Heart right ventricle (tissue), 16 donors: ENCODE measurements at regions not wholly inside any gene's neighbourhood (a gene's known extent, or its start where the extent isn't known, plus 50 kb on each side); places are given as distances from the start of the nearest gene placed in this dataset.

Experiments
- ATAC-seq, 8 donors: fragments of 200-7000 bp; cut with Tn5 transposase; one replicate each; pipeline ENCODE4 v1.9.1; 2020; ENCODE audit warnings: mild to moderate bottlenecking in 8 of 8, moderate library complexity in 8 of 8, moderate number of reproducible peaks in 1 of 8
- DNase-seq, 2 donors: peaks; one replicate each; pipeline ENCODE4 v3.0.0-alpha.2; 2020
- H3K27ac ChIP-seq, 10 donors: fragments of 200-600 bp; sonication (generic) in 2 of 10; one replicate each; pipeline versions ENCODE4 v1.5.0 to v1.8.0; 2020 to 2022; ENCODE audit warnings: mild to moderate bottlenecking in 3 of 10
- H3K27me3 ChIP-seq, 7 donors: fragments of 200-600 bp; one replicate each; pipeline ENCODE4 v1.8.0; 2021 to 2022; ENCODE audit warnings: mild to moderate bottlenecking in 2 of 7
- H3K36me3 ChIP-seq, 9 donors: fragments of 200-600 bp; sonication (generic) in 1 of 9; one replicate each; pipeline versions ENCODE4 v1.5.0 to v1.8.0; 2020 to 2022; ENCODE audit warnings: mild to moderate bottlenecking in 2 of 9
- H3K4me1 ChIP-seq, 9 donors: fragments of 200-600 bp; sonication (generic) in 1 of 9; one replicate each; pipeline versions ENCODE4 v1.5.0 to v1.8.0; 2020 to 2022; ENCODE audit warnings: mild to moderate bottlenecking in 4 of 9
- H3K4me3 ChIP-seq, 10 donors: fragments of 200-600 bp; sonication (generic) in 2 of 10; one replicate each; pipeline versions ENCODE4 v1.5.0 to v1.8.0; 2020 to 2022; ENCODE audit warnings: mild to moderate bottlenecking in 7 of 10, moderate library complexity in 2 of 10
- H3K9me3 ChIP-seq, 11 donors: fragments of 200-600 bp in 10 of 11; sonication (generic) in 2 of 11; one replicate each; pipeline versions ENCODE4 v1.5.0 to v1.8.0; 2013 to 2022; ENCODE audit warnings: mild to moderate bottlenecking in 2 of 11, control low read depth in 1 of 11, moderate library complexity in 1 of 11
- WGBS, 2 donors: extraction: QIAGEN DNeasy Blood & Tissue Kit; methylation state at CpG; one replicate each; pipeline ENCODE4 v1.1.7; 2013; ENCODE audit warnings: inconsistent platforms in 1 of 2; 5-methylcytosine and 5-hydroxymethylcytosine counted together
- intact Hi-C, 10 donors: fragments of 100-400 bp; cut with DNase I; formaldehyde crosslinking; loops; one replicate each; pipeline versions ENCODE4 v1.11.1 to v1.14.2; 2022
- TF ChIP-seq, protein P1 (sequence below), 9 donors: fragments of 200-600 bp; sonication (generic) in 2 of 9; IDR thresholded peaks; one replicate each; pipeline versions ENCODE4 v1.5.0 to v1.8.0; 2021 to 2022; ENCODE audit warnings: antibody characterized with exemption in 9 of 9, mild to moderate bottlenecking in 5 of 9, moderate library complexity in 1 of 9
- donor health status: Arrhythmogenic right ventricular cardiomyopathy.
- donor health status: ischemic (EF 13 %, LVEDD 7.1; RV severe dilation, severe dysfunction).
- donor health status: healthy with polysubstance abuse.
- donor health status: DM: no; HTN: yes; CAD: no.
- donor health status: DM: no; HTN: no; CAD: no.
- donor health status: ischemic (EF 25% LVEDD 6.9; RV normal size, moderate dysfunction).
- donor health status: ischemic (EF 25% LVEDD 5.7; RV mildly dilated, moderate dysfunction).
- donor health status: healthy.
- donor health status: DM: yes; HTN: yes; CAD: no.
- donor health status: Ischemic cardiomyopathy.
- donor health status: ischemic (EF 35%, LVEDD 5.7; RV mildly dilated, moderate dysfunction).
- donor health status: nonischemic (EF 11% LVEDD 7.7; RV severe dilation, severe dysfunction).
- donor health status: DM: yes; HTN: yes; CAD: no.
- donor health status: PGD.
- donor health status: ischemic (EF 29% LVEDD 5.4; RV normal size, mild dysfunction).
- donor health status: nonischemic (EF 23%, LVEDD 6.1; RV moderate dilation, normal function).

DNA sequence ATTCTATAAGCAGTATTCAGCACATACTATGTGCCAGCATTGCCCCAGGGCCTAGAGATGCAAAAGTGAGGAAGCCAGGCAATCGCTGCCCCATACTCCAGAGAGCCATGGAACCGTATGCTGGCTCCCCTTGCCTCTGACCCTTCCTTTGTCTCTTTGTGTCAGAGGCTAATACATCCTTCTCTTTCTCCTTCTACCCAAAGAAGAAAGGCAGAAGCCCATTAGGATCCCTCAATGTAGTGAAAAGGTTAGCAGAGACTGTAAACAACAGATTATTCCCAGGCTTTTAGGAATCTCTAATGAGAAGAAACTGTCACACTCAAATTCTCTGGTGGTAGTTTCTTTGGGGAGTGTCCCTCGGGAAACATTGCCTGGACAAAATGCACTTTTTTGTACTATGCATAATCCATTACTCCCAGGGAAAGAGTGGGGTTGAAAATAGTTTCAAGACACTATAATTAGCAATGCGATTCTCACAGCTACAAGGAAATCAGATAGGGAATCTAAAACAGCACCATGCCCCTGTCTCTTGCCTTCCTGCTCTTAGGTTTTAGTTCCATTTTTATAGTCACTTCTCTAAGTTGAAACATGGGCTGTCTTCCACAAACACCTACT, 325.2 kb upstream of the CNR1 start:
- WGBS, 2 donors = 68 to 77% methylated on average over 4 of the region's 4 CpGs
- no peaks in the 10 kb centered on the region for H3K27me3 ChIP-seq
- ATAC-seq (peak in 1 of 8 donors; percentile 7), DNase-seq (no peak)
- H3K36me3 ChIP-seq = no peaks in the 10 kb centered on the region
- H3K4me3 ChIP-seq = no peak overlapping the region
- intact Hi-C loops = loop anchor here in 7 of 10 donors (5.0 to 10.0 kb wide), 5 partner anchors 557 to 1417 kb away; no protein-coding TSS in a partner anchor
- TF ChIP-seq, protein P1, sequence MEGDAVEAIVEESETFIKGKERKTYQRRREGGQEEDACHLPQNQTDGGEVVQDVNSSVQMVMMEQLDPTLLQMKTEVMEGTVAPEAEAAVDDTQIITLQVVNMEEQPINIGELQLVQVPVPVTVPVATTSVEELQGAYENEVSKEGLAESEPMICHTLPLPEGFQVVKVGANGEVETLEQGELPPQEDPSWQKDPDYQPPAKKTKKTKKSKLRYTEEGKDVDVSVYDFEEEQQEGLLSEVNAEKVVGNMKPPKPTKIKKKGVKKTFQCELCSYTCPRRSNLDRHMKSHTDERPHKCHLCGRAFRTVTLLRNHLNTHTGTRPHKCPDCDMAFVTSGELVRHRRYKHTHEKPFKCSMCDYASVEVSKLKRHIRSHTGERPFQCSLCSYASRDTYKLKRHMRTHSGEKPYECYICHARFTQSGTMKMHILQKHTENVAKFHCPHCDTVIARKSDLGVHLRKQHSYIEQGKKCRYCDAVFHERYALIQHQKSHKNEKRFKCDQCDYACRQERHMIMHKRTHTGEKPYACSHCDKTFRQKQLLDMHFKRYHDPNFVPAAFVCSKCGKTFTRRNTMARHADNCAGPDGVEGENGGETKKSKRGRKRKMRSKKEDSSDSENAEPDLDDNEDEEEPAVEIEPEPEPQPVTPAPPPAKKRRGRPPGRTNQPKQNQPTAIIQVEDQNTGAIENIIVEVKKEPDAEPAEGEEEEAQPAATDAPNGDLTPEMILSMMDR (IDR thresholded peaks at IDR 0.05) = no peak
- H3K27ac ChIP-seq = peak overlapping the region in 2 of 10 donors; percentile 24 to 41
- H3K4me1 ChIP-seq = no peaks in the 10 kb centered on the region
- peaks cover 0 to 10% (median 0%) of the 10 kb centered on the region in 11 donors for H3K9me3 ChIP-seq

DNA sequence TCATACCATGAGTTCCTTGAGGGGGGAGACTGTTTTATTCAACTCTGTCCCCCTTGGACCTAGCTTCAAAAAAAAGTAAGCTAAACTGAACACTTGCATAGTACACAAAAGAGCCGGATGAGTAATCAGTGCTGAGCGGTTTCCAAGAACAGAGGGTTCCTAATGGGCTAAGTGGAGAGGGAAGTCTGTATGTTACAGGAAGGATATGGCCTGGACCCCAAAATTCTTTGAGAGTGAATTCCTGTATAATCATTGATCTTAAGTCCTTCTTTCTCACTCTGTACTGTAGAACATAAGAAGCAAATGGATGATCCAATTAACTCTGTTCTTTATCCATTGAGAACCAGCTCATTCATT, 324.7 kb upstream of the CNR1 start:
- H3K9me3 ChIP-seq = peaks cover 0 to 10% (median 0%) of the 10 kb centered on the region in 11 donors
- H3K4me1 ChIP-seq = no peaks in the 10 kb centered on the region
- no peaks in the 10 kb centered on the region for H3K27me3 ChIP-seq
- intact Hi-C loops = loop anchor here in 7 of 10 donors (5.0 to 10.0 kb wide), 5 partner anchors 556 to 1416 kb away; no protein-coding TSS in a partner anchor
- 71 to 80% methylated on average over 2 of the region's 2 CpGs for WGBS, 2 donors
- H3K27ac ChIP-seq = peak overlapping the region in 2 of 10 donors; percentile 24 to 41
- peak in 3 of 8 donors; percentile 22 to 42 (median 26) for ATAC-seq
- TF ChIP-seq, protein P1 (IDR thresholded peaks at IDR 0.05) = no peak
- H3K36me3 ChIP-seq = no peaks in the 10 kb centered on the region
- H3K4me3 ChIP-seq = no peak overlapping the region
- no peak for DNase-seq

DNA sequence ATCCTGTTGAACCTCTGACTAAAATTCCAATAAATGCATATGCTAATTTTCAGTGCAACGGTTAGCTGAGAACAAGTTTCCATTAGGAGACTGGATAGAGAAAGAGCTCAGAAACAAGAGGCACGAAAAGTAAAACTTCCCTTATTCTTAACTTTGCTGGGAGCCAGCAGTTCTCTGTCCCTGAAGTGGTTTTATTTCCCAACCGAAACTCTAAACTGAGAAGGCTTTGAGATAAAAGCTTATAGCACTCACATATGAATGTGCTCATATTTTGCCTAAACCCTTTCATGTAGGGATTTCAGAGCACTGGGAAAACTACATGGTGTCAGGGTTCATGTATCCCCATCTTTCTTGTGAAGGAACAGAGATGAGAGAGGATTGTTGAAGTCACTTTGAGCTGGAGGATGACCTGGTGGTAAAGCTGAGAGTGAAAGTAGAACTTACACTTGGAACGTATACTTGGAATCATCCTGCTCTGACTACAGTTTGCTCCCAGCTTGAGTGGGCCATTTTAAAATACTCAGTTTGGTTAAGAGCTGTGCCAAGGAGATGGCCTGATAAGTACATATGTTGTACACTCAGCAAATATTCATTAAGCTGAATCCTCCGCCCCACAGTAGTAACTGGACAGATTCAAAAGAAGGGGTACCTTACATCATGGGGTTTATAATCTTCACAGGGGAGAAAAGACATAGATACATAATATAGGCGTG, 324.2 kb upstream of the CNR1 start:
- peaks cover 0 to 10% (median 0%) of the 10 kb centered on the region in 11 donors for H3K9me3 ChIP-seq
- ATAC-seq (no peak), DNase-seq (no peak)
- TF ChIP-seq, protein P1 (IDR thresholded peaks at IDR 0.05) = no peak
- no peaks in the 10 kb centered on the region for H3K36me3 ChIP-seq
- H3K4me1 ChIP-seq = no peaks in the 10 kb centered on the region
- H3K4me3 ChIP-seq = no peak overlapping the region
- WGBS, 2 donors = 76 to 77% methylated on average over 6 of the region's 6 CpGs
- intact Hi-C loops = loop anchor here in 7 of 10 donors (5.0 to 10.0 kb wide), 5 partner anchors 556 to 1416 kb away; no protein-coding TSS in a partner anchor
- no peak overlapping the region for H3K27ac ChIP-seq
- H3K27me3 ChIP-seq = no peaks in the 10 kb centered on the region

DNA sequence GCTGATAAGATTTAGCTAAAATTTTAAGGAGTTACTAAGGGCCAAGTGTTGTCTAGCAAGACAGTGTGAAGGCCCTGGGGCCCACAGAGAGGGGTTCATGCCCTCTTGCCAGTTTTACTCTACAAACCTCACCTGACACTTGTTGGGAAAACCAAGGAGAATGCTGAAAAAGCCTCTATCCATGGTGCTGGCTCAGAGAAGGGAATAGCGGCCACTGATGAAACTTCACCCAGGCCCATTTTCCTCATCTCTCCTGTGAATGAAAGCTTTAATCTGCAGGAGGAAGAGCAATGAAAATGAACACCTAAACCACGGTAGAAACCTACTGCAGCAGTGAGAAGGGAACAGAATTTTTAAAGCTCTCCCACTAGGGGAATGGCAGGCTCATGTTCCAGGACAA, 317.3 kb upstream of the CNR1 start:
- TF ChIP-seq, protein P1 (IDR thresholded peaks at IDR 0.05) = no peak
- no peak for ATAC-seq
- WGBS, 2 donors = 68 to 86% methylated on average over 2 of the region's 2 CpGs

More for the DNA sequence above, 317.3 kb upstream of the CNR1 start:
- Histone ChIP-seq H3K4me1 (no peaks in the 10 kb centered on the region), H3K36me3 (no peaks in the 10 kb centered on the region), H3K4me3 (no peak overlapping the region), H3K27me3 (no peaks in the 10 kb centered on the region), H3K9me3 (peaks cover 0 to 27% (median 9%) of the 10 kb centered on the region in 11 donors), H3K27ac (no peak overlapping the region)
- DNase-seq = no peak
- intact Hi-C loops = no loop called here
